Activated naive CD8-positive, alpha-beta T cell treated with anti-CD3 and anti-CD28 coated beads for 36 hours (primary cell): ENCODE measurements at regions not wholly inside any gene's neighbourhood (a gene's known extent, or its start where the extent isn't known, plus 50 kb on each side); places are given as distances from the start of the nearest gene placed in this dataset.

Experiments used
- DNase-seq: peaks from one replicate; pipeline ENCODE4 v3.0.0; 2021
- H3K27ac Mint-ChIP-seq: one replicate; pipeline ENCODE4 v1.8.0; 2022; ENCODE audit warnings: mild to moderate bottlenecking, moderate library complexity, mixed read lengths
- H3K27me3 Mint-ChIP-seq: one replicate; pipeline ENCODE4 v1.8.0; 2022; ENCODE audit warnings: mild to moderate bottlenecking, mixed read lengths
- H3K36me3 Mint-ChIP-seq: one replicate; pipeline ENCODE4 v1.8.0; 2021; ENCODE audit warnings: mild to moderate bottlenecking, mixed read lengths
- H3K4me1 Mint-ChIP-seq: one replicate; pipeline ENCODE4 v1.8.0; 2021; ENCODE audit warnings: mixed read lengths
- H3K4me3 Mint-ChIP-seq: one replicate; pipeline ENCODE4 v1.8.0; 2022; ENCODE audit warnings: mild to moderate bottlenecking, moderate library complexity, mixed read lengths
- H3K9me3 Mint-ChIP-seq: one replicate; pipeline ENCODE4 v1.8.0; 2022; ENCODE audit warnings: mixed read lengths

- Mint-ChIP-seq H3K27me3 (no peaks in the 10 kb centered on the region), H3K27ac (no peak overlapping the region), H3K36me3 (no peaks in the 10 kb centered on the region), H3K9me3 (peaks cover 9% of the 10 kb centered on the region), H3K4me3 (no peak overlapping the region), H3K4me1 (no peaks in the 10 kb centered on the region)
- no peak for DNase-seq
Observed at GRCh38 chr5:60243713-60244112, 350.2 kb upstream of the PDE4D start.

GRCh38 chr5:60232036-60232795, 338.7 kb upstream of the PDE4D start:
- no peaks in the 10 kb centered on the region for H3K36me3 Mint-ChIP-seq
- H3K4me1 Mint-ChIP-seq = no peaks in the 10 kb centered on the region
- no peaks in the 10 kb centered on the region for H3K9me3 Mint-ChIP-seq
- no peak overlapping the region for H3K27ac Mint-ChIP-seq
- DNase-seq = no peak
- no peaks in the 10 kb centered on the region for H3K27me3 Mint-ChIP-seq
- H3K4me3 Mint-ChIP-seq = no peak overlapping the region

- Mint-ChIP-seq H3K27me3 (no peaks in the 10 kb centered on the region), H3K27ac (no peak overlapping the region), H3K9me3 (no peaks in the 10 kb centered on the region), H3K36me3 (no peaks in the 10 kb centered on the region), H3K4me3 (no peak overlapping the region), H3K4me1 (no peaks in the 10 kb centered on the region)
- DNase-seq = no peak
Observed at GRCh38 chr5:60230456-60230855, 336.9 kb upstream of the PDE4D start.

- no peak overlapping the region for H3K4me3 Mint-ChIP-seq
- no peak overlapping the region for H3K27ac Mint-ChIP-seq
- H3K27me3 Mint-ChIP-seq = no peaks in the 10 kb centered on the region
- H3K9me3 Mint-ChIP-seq = no peaks in the 10 kb centered on the region
- no peak for DNase-seq
- no peaks in the 10 kb centered on the region for H3K4me1 Mint-ChIP-seq
- no peaks in the 10 kb centered on the region for H3K36me3 Mint-ChIP-seq
Observed at GRCh38 chr5:60229691-60230185, 336.2 kb upstream of the PDE4D start.

- Mint-ChIP-seq H3K36me3 (no peaks in the 10 kb centered on the region), H3K4me1 (no peaks in the 10 kb centered on the region), H3K9me3 (no peaks in the 10 kb centered on the region), H3K4me3 (no peak overlapping the region), H3K27me3 (no peaks in the 10 kb centered on the region), H3K27ac (no peak overlapping the region)
- no peak for DNase-seq
Observed at GRCh38 chr5:60228676-60229075, 335.1 kb upstream of the PDE4D start.

- Mint-ChIP-seq H3K27me3 (no peaks in the 10 kb centered on the region), H3K36me3 (no peaks in the 10 kb centered on the region), H3K4me3 (no peak overlapping the region), H3K9me3 (no peaks in the 10 kb centered on the region), H3K27ac (no peak overlapping the region), H3K4me1 (no peaks in the 10 kb centered on the region)
- DNase-seq = no peak
Observed at GRCh38 chr5:60226128-60226527, 332.6 kb upstream of the PDE4D start.

GRCh38 chr5:60223342-60223741, 329.8 kb upstream of the PDE4D start:
- DNase-seq = no peak
- H3K4me1 Mint-ChIP-seq = no peaks in the 10 kb centered on the region
- H3K27me3 Mint-ChIP-seq = no peaks in the 10 kb centered on the region
- H3K4me3 Mint-ChIP-seq = no peak overlapping the region
- H3K9me3 Mint-ChIP-seq = no peaks in the 10 kb centered on the region
- no peaks in the 10 kb centered on the region for H3K36me3 Mint-ChIP-seq
- no peak overlapping the region for H3K27ac Mint-ChIP-seq

- DNase-seq = no peak
- Mint-ChIP-seq H3K9me3 (peaks cover 4% of the 10 kb centered on the region), H3K27me3 (no peaks in the 10 kb centered on the region), H3K4me1 (no peaks in the 10 kb centered on the region), H3K4me3 (no peak overlapping the region), H3K27ac (no peak overlapping the region), H3K36me3 (no peaks in the 10 kb centered on the region)
Observed at GRCh38 chr5:60219921-60220320, 326.4 kb upstream of the PDE4D start.

GRCh38 chr5:60210810-60211209, 317.3 kb upstream of the PDE4D start:
- no peaks in the 10 kb centered on the region for H3K9me3 Mint-ChIP-seq
- H3K27ac Mint-ChIP-seq = no peak overlapping the region
- DNase-seq = no peak
- no peaks in the 10 kb centered on the region for H3K27me3 Mint-ChIP-seq
- H3K4me1 Mint-ChIP-seq = no peaks in the 10 kb centered on the region
- no peak overlapping the region for H3K4me3 Mint-ChIP-seq
- no peaks in the 10 kb centered on the region for H3K36me3 Mint-ChIP-seq

GRCh38 chr5:60209146-60209840, 315.8 kb upstream of the PDE4D start:
- H3K36me3 Mint-ChIP-seq = no peaks in the 10 kb centered on the region
- H3K9me3 Mint-ChIP-seq = no peaks in the 10 kb centered on the region
- no peak overlapping the region for H3K27ac Mint-ChIP-seq
- no peaks in the 10 kb centered on the region for H3K4me1 Mint-ChIP-seq
- H3K27me3 Mint-ChIP-seq = no peaks in the 10 kb centered on the region
- DNase-seq = no peak
- no peak overlapping the region for H3K4me3 Mint-ChIP-seq

- DNase-seq = no peak
- no peaks in the 10 kb centered on the region for H3K9me3 Mint-ChIP-seq
- no peaks in the 10 kb centered on the region for H3K27me3 Mint-ChIP-seq
- no peaks in the 10 kb centered on the region for H3K36me3 Mint-ChIP-seq
- H3K27ac Mint-ChIP-seq = no peak overlapping the region
- H3K4me1 Mint-ChIP-seq = no peaks in the 10 kb centered on the region
- no peak overlapping the region for H3K4me3 Mint-ChIP-seq
Observed at GRCh38 chr5:60208716-60209115, 315.2 kb upstream of the PDE4D start.

GRCh38 chr5:60207040-60207439, 313.5 kb upstream of the PDE4D start:
- H3K4me3 Mint-ChIP-seq = no peak overlapping the region
- H3K4me1 Mint-ChIP-seq = no peaks in the 10 kb centered on the region
- H3K27me3 Mint-ChIP-seq = no peaks in the 10 kb centered on the region
- DNase-seq = no peak
- H3K9me3 Mint-ChIP-seq = no peaks in the 10 kb centered on the region
- no peak overlapping the region for H3K27ac Mint-ChIP-seq
- no peaks in the 10 kb centered on the region for H3K36me3 Mint-ChIP-seq

- DNase-seq = no peak
- Mint-ChIP-seq H3K9me3 (no peaks in the 10 kb centered on the region), H3K4me1 (no peaks in the 10 kb centered on the region), H3K4me3 (no peak overlapping the region), H3K27me3 (no peaks in the 10 kb centered on the region), H3K27ac (no peak overlapping the region), H3K36me3 (no peaks in the 10 kb centered on the region)
Observed at GRCh38 chr5:60206234-60206633, 312.7 kb upstream of the PDE4D start.

- no peak overlapping the region for H3K27ac Mint-ChIP-seq
- H3K9me3 Mint-ChIP-seq = no peaks in the 10 kb centered on the region
- H3K36me3 Mint-ChIP-seq = no peaks in the 10 kb centered on the region
- H3K4me3 Mint-ChIP-seq = no peak overlapping the region
- H3K4me1 Mint-ChIP-seq = no peaks in the 10 kb centered on the region
- H3K27me3 Mint-ChIP-seq = no peaks in the 10 kb centered on the region
- no peak for DNase-seq
Observed at GRCh38 chr5:60205071-60205470, 311.5 kb upstream of the PDE4D start.

- Mint-ChIP-seq H3K27ac (no peak overlapping the region), H3K36me3 (no peaks in the 10 kb centered on the region), H3K27me3 (no peaks in the 10 kb centered on the region), H3K4me1 (no peaks in the 10 kb centered on the region), H3K9me3 (peaks cover 6% of the 10 kb centered on the region), H3K4me3 (no peak overlapping the region)
- no peak for DNase-seq
Observed at GRCh38 chr5:60196385-60197113, 303.0 kb upstream of the PDE4D start.
